ENCODE measurements at regions not wholly inside any gene's neighbourhood (a gene's known extent, or its start where the extent isn't known, plus 50 kb on each side); places are given as distances from the start of the nearest gene placed in this dataset.

- no peak for TF ChIP-seq CTCF (IDR thresholded peaks at IDR 0.05)
- TF ChIP-seq POLR2A (IDR thresholded peaks at IDR 0.05), result no peak
Measured at GRCh38 chr10:109450702-109451101, 472.6 kb downstream of the XPNPEP1 start.

All from testis (tissue), 2 donors.